ENCODE measurements at regions not wholly inside any gene's neighbourhood (a gene's known extent, or its start where the extent isn't known, plus 50 kb on each side); places are given as distances from the start of the nearest gene placed in this dataset.

- no peaks in the 10 kb centered on the region for H3K4me1 ChIP-seq (ENCODE audit: control extremely low read depth in 1 of 4, control insufficient read depth in 4 of 4, insufficient read depth in 4 of 4, low read length in 3 of 4)
- H3K27me3 ChIP-seq (replicated peaks in 2 of 5; ENCODE audit: control insufficient read depth in 4 of 5, insufficient read depth in 5 of 5, low read length in 4 of 5), result no peaks in the 10 kb centered on the region
- 0% methylated on average over 1 of the region's 5 CpGs for WGBS (ENCODE audit: insufficient coverage)
- H3K27ac ChIP-seq (ENCODE audit: insufficient read depth in 1 of 2, low read depth in 1 of 2, low read length in 2 of 2, poor library complexity in 1 of 2, severe bottlenecking in 2 of 2), result no peak overlapping the region
- H3K36me3 ChIP-seq (ENCODE audit: control insufficient read depth in 4 of 4, insufficient read depth in 4 of 4, low read length in 3 of 4), result no peaks in the 10 kb centered on the region
- no peaks in the 10 kb centered on the region for H3K9me3 ChIP-seq (ENCODE audit: control extremely low read depth in 1 of 5, control insufficient read depth in 4 of 5, insufficient read depth in 2 of 5, low read depth in 1 of 5, low read length in 4 of 5)
- H3K4me3 ChIP-seq (ENCODE audit: control insufficient read depth in 1 of 7, extremely low read depth in 1 of 7, insufficient read depth in 4 of 7, low read depth in 2 of 7, low read length in 6 of 7), result no peak overlapping the region
- POLR2A ChIA-PET, result no interaction called here
- peak; percentile 57 to 77 (median 75) for DNase-seq
- CTCF ChIA-PET, result interaction anchor here (1.1 kb wide), 1 partner anchor 10 kb away, joined by 3 read pairs; no protein-coding TSS in a partner anchor
Observed at GRCh38 chr13:23020246-23020843, 160.4 kb upstream of the SGCG start.

DNA sequence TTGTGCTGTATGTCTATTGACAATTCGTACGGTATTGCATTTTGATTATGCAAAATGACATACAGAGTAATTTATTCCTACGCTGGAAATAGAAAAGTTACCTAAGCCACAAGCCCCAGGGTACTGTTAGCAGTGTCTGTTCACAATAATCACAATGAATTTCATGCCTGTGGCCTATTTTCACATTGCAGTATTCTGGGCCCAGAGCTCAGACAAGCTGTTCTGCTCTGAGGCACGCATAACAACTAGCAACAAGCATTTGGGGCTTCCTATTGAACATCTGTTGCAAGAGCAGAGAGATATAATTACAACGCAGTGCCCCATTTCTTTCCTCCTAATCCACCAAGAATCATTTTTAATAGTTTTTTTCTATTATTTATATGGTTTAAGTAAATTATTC lies 158.9 kb upstream of the SGCG start:
- Histone ChIP-seq H3K27ac (ENCODE audit: insufficient read depth in 1 of 2, low read depth in 1 of 2, low read length in 2 of 2, poor library complexity in 1 of 2, severe bottlenecking in 2 of 2) (no peak overlapping the region), H3K27me3 (replicated peaks in 2 of 5; ENCODE audit: control insufficient read depth in 4 of 5, insufficient read depth in 5 of 5, low read length in 4 of 5) (no peaks in the 10 kb centered on the region), H3K4me1 (ENCODE audit: control extremely low read depth in 1 of 4, control insufficient read depth in 4 of 4, insufficient read depth in 4 of 4, low read length in 3 of 4) (no peaks in the 10 kb centered on the region), H3K4me3 (ENCODE audit: control insufficient read depth in 1 of 7, extremely low read depth in 1 of 7, insufficient read depth in 4 of 7, low read depth in 2 of 7, low read length in 6 of 7) (no peak overlapping the region), H3K36me3 (ENCODE audit: control insufficient read depth in 4 of 4, insufficient read depth in 4 of 4, low read length in 3 of 4) (no peaks in the 10 kb centered on the region), H3K9me3 (ENCODE audit: control extremely low read depth in 1 of 5, control insufficient read depth in 4 of 5, insufficient read depth in 2 of 5, low read depth in 1 of 5, low read length in 4 of 5) (no peaks in the 10 kb centered on the region)
- ChIA-PET POLR2A (no interaction called here), CTCF (no interaction called here)
- no peak for DNase-seq
- 100% methylated on average over 1 of the region's 5 CpGs for WGBS (ENCODE audit: insufficient coverage)

- POLR2A ChIA-PET, result no interaction called here
Observed at GRCh38 chr13:23022704-23023103, 158.1 kb upstream of the SGCG start.

DNA sequence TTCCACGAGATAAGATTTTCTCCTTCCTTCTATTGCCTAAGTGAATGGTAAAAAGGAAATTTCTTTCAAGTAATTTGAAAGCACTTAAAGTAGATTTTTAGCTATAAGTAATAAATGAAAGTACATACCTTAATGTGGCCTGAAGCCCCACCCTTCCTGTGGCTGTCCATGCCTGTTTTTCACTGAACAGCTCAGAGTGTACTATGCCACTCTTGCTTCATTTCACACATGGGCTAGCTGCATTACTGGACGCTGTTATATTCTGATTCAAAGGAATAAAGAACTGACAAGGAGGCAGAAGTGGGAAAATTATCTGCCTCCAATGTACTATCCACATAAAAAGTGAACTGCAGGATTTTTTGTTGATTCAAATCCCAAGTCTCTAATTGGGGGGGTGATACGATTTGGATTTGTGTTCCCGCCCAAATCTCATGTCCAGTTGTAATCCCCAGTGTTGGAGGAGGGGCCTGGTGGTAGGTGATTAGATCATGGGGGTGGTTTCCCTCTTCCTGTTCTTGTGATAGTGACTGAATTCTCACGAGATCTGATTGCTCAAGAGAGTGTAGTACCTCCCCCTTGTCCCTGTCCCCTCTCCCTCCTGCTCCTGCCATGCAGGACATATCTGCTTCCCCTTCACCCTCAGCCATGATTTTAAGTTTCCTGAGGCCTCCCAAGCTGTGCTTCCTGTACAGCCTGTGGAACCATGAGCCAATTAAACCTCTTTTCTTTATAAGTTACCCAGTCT lies 154.7 kb upstream of the SGCG start:
- Histone ChIP-seq H3K27ac (ENCODE audit: insufficient read depth in 1 of 2, low read depth in 1 of 2, low read length in 2 of 2, poor library complexity in 1 of 2, severe bottlenecking in 2 of 2) (no peak overlapping the region), H3K4me1 (ENCODE audit: control extremely low read depth in 1 of 4, control insufficient read depth in 4 of 4, insufficient read depth in 4 of 4, low read length in 3 of 4) (no peaks in the 10 kb centered on the region), H3K36me3 (ENCODE audit: control insufficient read depth in 4 of 4, insufficient read depth in 4 of 4, low read length in 3 of 4) (no peaks in the 10 kb centered on the region), H3K4me3 (ENCODE audit: control insufficient read depth in 1 of 7, extremely low read depth in 1 of 7, insufficient read depth in 4 of 7, low read depth in 2 of 7, low read length in 6 of 7) (no peak overlapping the region), H3K9me3 (ENCODE audit: control extremely low read depth in 1 of 5, control insufficient read depth in 4 of 5, insufficient read depth in 2 of 5, low read depth in 1 of 5, low read length in 4 of 5) (no peaks in the 10 kb centered on the region), H3K27me3 (replicated peaks in 2 of 5; ENCODE audit: control insufficient read depth in 4 of 5, insufficient read depth in 5 of 5, low read length in 4 of 5) (no peaks in the 10 kb centered on the region)
- CTCF ChIA-PET, result interaction anchor here (0.7 kb wide), 1 partner anchor 16 kb away, joined by 3 read pairs; no protein-coding TSS in a partner anchor
- POLR2A ChIA-PET, result no interaction called here
- peak in 1 of 3 donors; percentile 0 for DNase-seq
- WGBS (ENCODE audit: insufficient coverage), result 20% methylated on average over 1 of the region's 5 CpGs

More at GRCh38 chr13:23022704-23023103, 158.1 kb upstream of the SGCG start:
- Histone ChIP-seq H3K27me3 (replicated peaks in 2 of 5; ENCODE audit: control insufficient read depth in 4 of 5, insufficient read depth in 5 of 5, low read length in 4 of 5) (no peaks in the 10 kb centered on the region), H3K4me3 (ENCODE audit: control insufficient read depth in 1 of 7, extremely low read depth in 1 of 7, insufficient read depth in 4 of 7, low read depth in 2 of 7, low read length in 6 of 7) (no peak overlapping the region), H3K27ac (ENCODE audit: insufficient read depth in 1 of 2, low read depth in 1 of 2, low read length in 2 of 2, poor library complexity in 1 of 2, severe bottlenecking in 2 of 2) (no peak overlapping the region), H3K4me1 (ENCODE audit: control extremely low read depth in 1 of 4, control insufficient read depth in 4 of 4, insufficient read depth in 4 of 4, low read length in 3 of 4) (no peaks in the 10 kb centered on the region), H3K9me3 (ENCODE audit: control extremely low read depth in 1 of 5, control insufficient read depth in 4 of 5, insufficient read depth in 2 of 5, low read depth in 1 of 5, low read length in 4 of 5) (no peaks in the 10 kb centered on the region), H3K36me3 (ENCODE audit: control insufficient read depth in 4 of 4, insufficient read depth in 4 of 4, low read length in 3 of 4) (no peaks in the 10 kb centered on the region)
- DNase-seq, result no peak
- 96% methylated on average over 4 of the region's 7 CpGs for WGBS (ENCODE audit: insufficient coverage)
- CTCF ChIA-PET, result no interaction called here

DNA sequence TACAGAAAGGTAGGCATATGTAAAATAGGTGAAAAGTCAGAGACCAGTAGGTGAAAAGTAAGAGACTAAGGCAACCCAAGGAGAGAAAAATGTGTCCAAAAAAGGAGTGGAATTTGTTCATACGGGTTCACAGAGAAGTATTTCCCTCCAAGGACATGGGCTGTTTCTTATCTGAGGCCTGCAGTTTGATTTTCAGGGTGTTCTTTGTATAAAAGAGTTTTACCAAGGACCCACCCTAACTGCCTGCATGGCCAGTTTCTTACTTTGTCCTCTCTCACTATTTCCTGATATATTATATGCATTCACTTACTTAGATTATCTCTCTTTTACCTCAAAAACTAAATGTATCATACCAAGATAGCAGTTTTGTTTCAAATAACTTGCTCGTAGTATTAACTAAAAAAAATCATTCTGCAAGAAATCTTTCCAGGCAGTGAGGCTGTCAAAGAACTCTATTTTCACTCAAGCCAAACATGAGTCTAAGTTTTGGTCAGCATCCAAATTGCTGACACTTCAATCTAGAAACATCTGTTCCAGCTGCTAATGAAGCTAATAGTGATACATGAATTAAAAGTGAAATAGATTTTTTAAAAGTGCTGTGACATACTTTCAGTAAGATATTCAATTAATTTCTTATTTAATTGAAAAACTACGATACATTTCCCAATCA lies 141.4 kb upstream of the SGCG start:
- Histone ChIP-seq H3K9me3 (ENCODE audit: control extremely low read depth in 1 of 5, control insufficient read depth in 4 of 5, insufficient read depth in 2 of 5, low read depth in 1 of 5, low read length in 4 of 5) (no peaks in the 10 kb centered on the region), H3K27me3 (replicated peaks in 2 of 5; ENCODE audit: control insufficient read depth in 4 of 5, insufficient read depth in 5 of 5, low read length in 4 of 5) (peaks cover 0 to 2% (median 0%) of the 10 kb centered on the region in 5 experiments), H3K36me3 (ENCODE audit: control insufficient read depth in 4 of 4, insufficient read depth in 4 of 4, low read length in 3 of 4) (no peaks in the 10 kb centered on the region), H3K27ac (ENCODE audit: insufficient read depth in 1 of 2, low read depth in 1 of 2, low read length in 2 of 2, poor library complexity in 1 of 2, severe bottlenecking in 2 of 2) (no peak overlapping the region), H3K4me3 (ENCODE audit: control insufficient read depth in 1 of 7, extremely low read depth in 1 of 7, insufficient read depth in 4 of 7, low read depth in 2 of 7, low read length in 6 of 7) (no peak overlapping the region), H3K4me1 (ENCODE audit: control extremely low read depth in 1 of 4, control insufficient read depth in 4 of 4, insufficient read depth in 4 of 4, low read length in 3 of 4) (no peaks in the 10 kb centered on the region)
- no peak for DNase-seq
- CTCF ChIA-PET, result no interaction called here
- 80% methylated on average over 1 of the region's 3 CpGs for WGBS (ENCODE audit: insufficient coverage)
- POLR2A ChIA-PET, result no interaction called here

- ChIA-PET POLR2A (no interaction called here), CTCF (no interaction called here)
- H3K4me1 ChIP-seq (ENCODE audit: control extremely low read depth in 1 of 4, control insufficient read depth in 4 of 4, insufficient read depth in 4 of 4, low read length in 3 of 4), result no peaks in the 10 kb centered on the region
- no peak overlapping the region for H3K4me3 ChIP-seq (ENCODE audit: control insufficient read depth in 1 of 7, extremely low read depth in 1 of 7, insufficient read depth in 4 of 7, low read depth in 2 of 7, low read length in 6 of 7)
- H3K9me3 ChIP-seq (ENCODE audit: control extremely low read depth in 1 of 5, control insufficient read depth in 4 of 5, insufficient read depth in 2 of 5, low read depth in 1 of 5, low read length in 4 of 5), result no peaks in the 10 kb centered on the region
- no peak for DNase-seq
- WGBS (ENCODE audit: insufficient coverage), result no CpG with 5 or more reads among the region's 2 CpGs
- H3K27me3 ChIP-seq (replicated peaks in 2 of 5; ENCODE audit: control insufficient read depth in 4 of 5, insufficient read depth in 5 of 5, low read length in 4 of 5), result peaks cover 0 to 2% (median 0%) of the 10 kb centered on the region in 5 experiments
- H3K36me3 ChIP-seq (ENCODE audit: control insufficient read depth in 4 of 4, insufficient read depth in 4 of 4, low read length in 3 of 4), result no peaks in the 10 kb centered on the region
- H3K27ac ChIP-seq (ENCODE audit: insufficient read depth in 1 of 2, low read depth in 1 of 2, low read length in 2 of 2, poor library complexity in 1 of 2, severe bottlenecking in 2 of 2), result no peak overlapping the region
Observed at GRCh38 chr13:23042181-23042580, 138.6 kb upstream of the SGCG start.

DNA sequence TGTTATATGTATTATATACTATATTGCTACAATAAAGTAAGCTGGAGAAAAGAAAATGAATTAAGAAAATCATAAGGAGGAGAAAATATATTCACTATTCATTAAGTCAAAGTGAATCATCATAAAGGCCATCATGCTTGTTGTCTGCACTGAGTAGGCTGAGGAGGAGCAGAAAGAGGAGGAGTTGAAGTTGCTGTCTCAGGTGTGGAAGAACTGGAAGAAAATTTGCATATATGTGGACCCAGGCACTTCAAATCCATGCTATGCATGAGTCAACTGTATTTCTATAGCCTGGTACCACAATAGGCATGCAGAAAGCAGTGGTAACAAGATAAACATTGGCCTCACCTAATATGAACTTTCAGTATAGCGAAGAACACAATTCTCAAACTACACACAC lies 135.9 kb upstream of the SGCG start:
- Histone ChIP-seq H3K9me3 (ENCODE audit: control extremely low read depth in 1 of 5, control insufficient read depth in 4 of 5, insufficient read depth in 2 of 5, low read depth in 1 of 5, low read length in 4 of 5) (no peaks in the 10 kb centered on the region), H3K4me1 (ENCODE audit: control extremely low read depth in 1 of 4, control insufficient read depth in 4 of 4, insufficient read depth in 4 of 4, low read length in 3 of 4) (no peaks in the 10 kb centered on the region), H3K27ac (ENCODE audit: insufficient read depth in 1 of 2, low read depth in 1 of 2, low read length in 2 of 2, poor library complexity in 1 of 2, severe bottlenecking in 2 of 2) (no peak overlapping the region), H3K4me3 (ENCODE audit: control insufficient read depth in 1 of 7, extremely low read depth in 1 of 7, insufficient read depth in 4 of 7, low read depth in 2 of 7, low read length in 6 of 7) (no peak overlapping the region), H3K27me3 (replicated peaks in 2 of 5; ENCODE audit: control insufficient read depth in 4 of 5, insufficient read depth in 5 of 5, low read length in 4 of 5) (no peaks in the 10 kb centered on the region), H3K36me3 (ENCODE audit: control insufficient read depth in 4 of 4, insufficient read depth in 4 of 4, low read length in 3 of 4) (no peaks in the 10 kb centered on the region)
- ChIA-PET CTCF (no interaction called here), POLR2A (no interaction called here)
- WGBS (ENCODE audit: insufficient coverage), result no CpG with 5 or more reads among the region's 1 CpG
- no peak for DNase-seq

Measured in common myeloid progenitor, CD34-positive (primary cell).